Stomach smooth muscle (tissue), 2 donors: ENCODE measurements at regions not wholly inside any gene's neighbourhood (a gene's known extent, or its start where the extent isn't known, plus 50 kb on each side); places are given as distances from the start of the nearest gene placed in this dataset.

ENCODE experiments used
- H3K27ac ChIP-seq: one replicate; pipeline ENCODE4 v1.7.0; 2013; ENCODE audit warnings: mild to moderate bottlenecking, low read length, inconsistent platforms
- H3K27me3 ChIP-seq, 2 donors: one replicate each; pipeline ENCODE4 v1.7.0; 2013; ENCODE audit warnings: low read length in 2 of 2; ENCODE audit not compliant: insufficient read depth in 2 of 2, control insufficient read depth in 1 of 2
- H3K36me3 ChIP-seq, 2 donors: one replicate each; pipeline ENCODE4 v1.7.0; 2013; ENCODE audit warnings: low read length in 2 of 2; ENCODE audit not compliant: control insufficient read depth in 2 of 2, insufficient read depth in 2 of 2
- H3K4me1 ChIP-seq: one replicate; pipeline ENCODE4 v1.7.0; 2013; ENCODE audit warnings: low read length; ENCODE audit not compliant: control insufficient read depth, insufficient read depth
- H3K4me3 ChIP-seq, 2 donors: one replicate each; pipeline ENCODE4 v1.7.0; 2013; ENCODE audit warnings: low read length in 2 of 2
- H3K9ac ChIP-seq, 2 donors: one replicate each; pipeline ENCODE4 v1.7.0; 2013; ENCODE audit warnings: low read length in 2 of 2, mild to moderate bottlenecking in 1 of 2
- H3K9me3 ChIP-seq, 2 donors: one replicate each; pipeline ENCODE4 v1.7.0; 2013; ENCODE audit warnings: low read length in 2 of 2; ENCODE audit not compliant: control insufficient read depth in 2 of 2
- donor health status: healthy.
- donor health status: Pancreatic carcinoma.

DNA sequence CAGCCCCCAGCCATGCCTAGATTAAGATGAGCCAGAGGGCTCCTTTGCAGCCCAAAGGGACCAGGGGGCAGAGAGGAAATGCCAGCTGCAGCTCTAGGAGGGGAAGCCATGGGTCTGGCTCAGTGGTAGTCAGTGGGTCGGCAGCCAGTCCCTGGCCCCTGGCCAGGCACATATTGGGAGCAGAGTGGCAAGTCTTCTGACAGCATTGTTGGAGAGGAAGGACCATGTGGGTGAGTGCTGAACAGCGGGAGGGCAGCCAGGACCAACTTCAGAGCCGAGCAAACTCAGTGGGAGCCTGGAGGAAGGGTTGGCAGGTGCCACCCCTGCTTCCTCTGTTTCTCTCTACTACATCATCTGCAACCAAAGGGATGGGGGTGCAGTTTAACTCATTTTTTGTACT lies 140.5 kb upstream of the PELI1 start:
- no peak overlapping the region for H3K27ac ChIP-seq
- H3K27me3 ChIP-seq, result no peaks in the 10 kb centered on the region

DNA sequence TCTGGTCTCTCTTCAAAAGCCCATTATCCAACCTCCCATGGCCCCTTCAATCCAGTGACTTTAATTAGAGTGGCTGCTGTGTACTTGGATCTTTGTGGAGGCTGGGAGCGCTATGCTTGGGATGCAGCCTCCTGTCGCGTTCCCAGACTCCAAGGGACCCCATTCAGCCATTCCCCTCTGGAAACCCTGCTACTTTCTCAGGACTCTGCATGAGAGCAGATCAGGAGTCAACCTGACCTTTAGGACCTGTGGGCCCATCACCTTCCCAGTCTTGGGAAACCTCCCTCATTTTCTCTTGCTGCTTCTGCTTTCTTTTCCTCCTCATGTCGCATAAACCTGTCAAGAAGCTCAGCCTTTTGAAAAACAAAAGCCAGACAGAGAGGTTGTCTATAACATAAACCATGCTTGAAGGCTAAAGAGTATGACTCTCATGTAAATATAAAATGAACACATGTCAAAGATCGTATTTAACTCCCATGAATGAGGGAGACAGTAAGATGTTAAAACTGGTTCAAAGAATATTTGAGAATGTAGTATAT lies 143.1 kb upstream of the PELI1 start:
- no peaks in the 10 kb centered on the region for H3K9me3 ChIP-seq
- peaks cover 34% of the 10 kb centered on the region for H3K4me1 ChIP-seq
- no peak overlapping the region for H3K9ac ChIP-seq
- no peak overlapping the region for H3K27ac ChIP-seq
- H3K36me3 ChIP-seq, result no peaks in the 10 kb centered on the region
- no peak overlapping the region for H3K4me3 ChIP-seq
- H3K27me3 ChIP-seq, result no peaks in the 10 kb centered on the region

More for the DNA sequence above, 140.5 kb upstream of the PELI1 start:
- Histone ChIP-seq H3K4me3 (no peak overlapping the region), H3K36me3 (no peaks in the 10 kb centered on the region), H3K9me3 (no peaks in the 10 kb centered on the region), H3K9ac (no peak overlapping the region), H3K4me1 (peaks cover 29% of the 10 kb centered on the region)

DNA sequence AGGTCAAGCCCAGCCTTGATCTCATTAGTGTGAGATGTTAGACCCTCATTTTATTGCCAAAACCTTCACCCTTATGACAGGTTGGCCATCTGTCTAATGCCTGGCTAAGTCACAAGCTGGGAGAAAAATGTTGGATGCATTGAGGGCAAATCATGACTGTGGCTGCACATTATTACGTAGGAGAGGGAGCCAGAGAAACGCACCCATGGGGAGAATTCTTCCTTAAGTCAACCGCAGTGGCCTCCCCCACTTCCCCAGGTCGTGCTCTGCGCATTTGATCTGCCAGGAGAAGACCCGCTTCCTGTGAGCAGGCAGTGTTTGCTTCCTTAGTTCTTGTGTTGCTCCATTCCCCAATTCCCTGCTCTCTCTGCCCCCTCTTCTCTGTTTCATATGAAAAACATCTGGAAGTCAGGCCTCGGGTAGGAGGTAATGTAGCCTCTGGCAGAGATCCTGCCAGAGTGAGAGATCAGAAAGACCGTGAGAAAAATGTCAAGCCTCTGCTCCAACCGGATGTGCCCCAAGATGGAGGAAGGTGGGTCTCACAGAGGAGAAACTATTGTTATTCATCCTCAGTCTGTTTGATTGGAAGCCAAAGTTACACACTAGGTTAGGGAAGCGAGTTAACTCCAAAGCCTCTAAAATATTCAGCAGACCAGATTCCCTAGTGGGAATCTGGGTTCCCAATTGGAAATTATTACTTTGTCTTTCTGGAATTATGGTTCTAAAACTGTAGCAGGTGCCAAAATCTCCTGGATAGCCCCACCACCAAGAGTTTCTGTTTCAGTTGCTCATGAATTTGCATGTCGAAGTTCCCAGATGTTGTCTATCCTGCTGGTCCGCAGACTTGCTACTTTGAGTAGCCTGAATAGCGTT lies 144.3 kb upstream of the PELI1 start:
- Histone ChIP-seq H3K27me3 (no peaks in the 10 kb centered on the region), H3K9ac (no peak overlapping the region), H3K27ac (no peak overlapping the region), H3K9me3 (no peaks in the 10 kb centered on the region), H3K4me1 (peaks cover 30% of the 10 kb centered on the region), H3K4me3 (peak overlapping the region in 1 of 2 donors; percentile 15), H3K36me3 (no peaks in the 10 kb centered on the region)

DNA sequence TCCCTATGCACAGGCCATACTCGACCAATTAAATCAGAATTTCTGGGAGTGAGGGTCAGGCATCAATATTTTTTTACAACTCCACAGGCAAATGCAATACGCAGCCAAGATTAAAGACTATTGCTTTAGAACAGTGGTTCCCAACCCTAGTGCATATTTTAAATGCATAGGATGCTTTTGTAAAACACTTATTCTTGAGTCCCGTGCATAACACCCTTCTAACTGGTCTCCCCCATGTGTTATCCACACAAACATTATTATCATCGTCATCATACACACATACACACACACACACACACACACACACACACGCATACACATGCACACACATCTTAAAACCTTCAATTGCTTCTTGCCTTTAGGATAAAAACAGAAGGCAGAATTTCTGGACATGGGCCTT lies 145.0 kb upstream of the PELI1 start:
- H3K36me3 ChIP-seq, result no peaks in the 10 kb centered on the region
- H3K4me1 ChIP-seq, result peaks cover 25% of the 10 kb centered on the region
- no peaks in the 10 kb centered on the region for H3K27me3 ChIP-seq
- no peak overlapping the region for H3K4me3 ChIP-seq
- no peaks in the 10 kb centered on the region for H3K9me3 ChIP-seq
- no peak overlapping the region for H3K9ac ChIP-seq
- no peak overlapping the region for H3K27ac ChIP-seq

DNA sequence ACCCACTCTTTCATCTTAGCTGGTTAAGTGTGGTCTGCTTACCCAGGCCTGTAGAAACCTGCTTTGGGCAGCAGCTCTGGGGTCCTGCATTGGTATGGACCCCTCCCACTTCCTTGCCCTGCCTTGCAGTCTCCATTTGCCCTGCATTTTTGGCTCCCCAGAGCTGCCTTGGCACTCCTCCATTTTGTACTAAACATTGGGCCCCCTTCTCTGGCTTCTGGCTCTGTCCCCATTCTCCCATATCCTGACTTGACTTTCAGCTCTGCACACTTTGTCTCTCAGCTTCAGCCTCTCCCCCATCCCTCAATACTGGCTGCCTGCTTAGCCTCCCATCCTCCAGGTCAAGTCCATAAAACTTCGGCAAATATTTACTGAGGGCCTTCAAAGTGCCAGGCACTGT lies 145.5 kb upstream of the PELI1 start:
- no peak overlapping the region for H3K9ac ChIP-seq
- H3K27ac ChIP-seq, result no peak overlapping the region
- no peaks in the 10 kb centered on the region for H3K36me3 ChIP-seq
- H3K9me3 ChIP-seq, result no peaks in the 10 kb centered on the region
- H3K4me1 ChIP-seq, result peaks cover 20% of the 10 kb centered on the region
- H3K4me3 ChIP-seq, result no peak overlapping the region
- H3K27me3 ChIP-seq, result no peaks in the 10 kb centered on the region

DNA sequence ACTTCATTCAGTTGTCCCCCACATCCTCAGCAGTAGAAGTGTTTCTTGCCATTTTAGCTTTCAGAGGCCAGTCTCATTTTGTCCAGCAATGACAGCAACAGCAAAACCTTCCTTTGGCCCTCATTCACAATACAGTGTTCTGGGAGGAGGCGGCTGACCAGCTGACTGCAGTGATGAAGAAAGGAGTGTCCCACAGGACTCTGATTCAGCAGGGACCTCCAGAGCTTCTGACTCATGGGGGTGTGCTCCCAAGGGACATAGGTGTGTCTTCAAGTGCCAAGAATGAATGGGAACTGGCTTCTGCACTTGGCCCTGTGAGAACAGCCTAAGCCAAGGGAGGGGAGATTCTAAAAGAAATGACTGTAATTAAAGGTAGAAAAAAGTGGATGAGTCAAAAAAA lies 147.0 kb upstream of the PELI1 start:
- Histone ChIP-seq H3K27me3 (no peaks in the 10 kb centered on the region), H3K9ac (no peak overlapping the region), H3K27ac (no peak overlapping the region), H3K4me1 (peaks cover 16% of the 10 kb centered on the region), H3K9me3 (no peaks in the 10 kb centered on the region), H3K4me3 (no peak overlapping the region), H3K36me3 (no peaks in the 10 kb centered on the region)

DNA sequence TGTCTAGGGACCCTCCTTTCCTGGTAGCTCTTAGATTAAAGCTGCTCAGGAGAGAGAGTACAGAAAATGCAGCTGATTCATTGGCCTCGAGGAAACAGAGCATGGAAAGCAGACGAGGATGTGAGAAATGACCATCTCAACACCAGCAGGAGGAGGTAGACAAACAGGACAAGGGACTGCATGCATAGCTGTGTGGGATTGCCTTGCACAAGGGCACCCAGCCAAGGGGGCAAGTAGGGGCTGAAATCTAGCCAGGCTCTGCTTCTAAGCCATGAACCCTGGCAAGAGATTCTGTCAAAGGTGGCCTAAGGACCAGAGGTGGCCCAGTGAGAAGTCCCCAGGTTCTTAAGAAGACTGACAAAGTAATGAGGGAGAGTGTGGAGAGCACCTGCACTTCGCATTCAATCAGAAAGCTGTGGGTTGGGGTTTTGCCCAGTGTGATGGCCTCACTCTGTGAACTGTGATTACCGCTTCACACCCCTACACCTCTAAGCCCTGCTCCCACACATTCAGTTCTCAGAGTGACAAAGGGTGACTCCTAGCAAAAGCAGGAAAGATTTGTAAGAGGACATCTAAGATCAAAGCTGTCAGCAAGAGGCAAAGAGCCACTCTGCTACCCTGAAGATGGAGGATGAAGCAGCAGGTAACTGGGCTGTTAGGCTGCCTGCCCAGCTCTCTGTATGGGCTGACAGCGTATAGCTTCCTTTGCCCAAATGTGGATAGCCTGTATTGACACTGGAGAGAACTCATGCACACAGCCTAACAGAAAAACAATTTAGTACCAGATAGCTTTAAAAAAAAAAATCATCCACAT lies 151.3 kb upstream of the PELI1 start:
- Histone ChIP-seq H3K9ac (no peak overlapping the region), H3K9me3 (no peaks in the 10 kb centered on the region), H3K4me3 (no peak overlapping the region), H3K27me3 (no peaks in the 10 kb centered on the region), H3K4me1 (no peaks in the 10 kb centered on the region), H3K27ac (no peak overlapping the region), H3K36me3 (no peaks in the 10 kb centered on the region)

DNA sequence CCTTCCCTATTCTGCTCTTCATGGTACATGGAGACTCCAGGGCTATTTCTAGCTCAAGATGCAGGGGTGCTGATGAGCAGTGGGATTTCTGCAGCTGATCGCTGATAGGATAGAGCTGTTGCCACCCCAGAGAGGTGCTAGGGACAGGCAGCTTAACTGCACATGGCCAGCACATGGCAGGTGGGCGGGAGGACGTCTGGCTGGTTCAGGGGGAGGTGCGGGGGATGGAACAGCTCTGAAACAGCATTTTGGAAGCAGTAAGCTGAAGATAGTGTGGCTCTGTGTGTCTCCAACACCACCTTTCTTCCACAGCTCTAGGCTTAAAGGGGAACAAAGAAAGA lies 151.9 kb upstream of the PELI1 start:
- Histone ChIP-seq H3K9me3 (no peaks in the 10 kb centered on the region), H3K4me3 (no peak overlapping the region), H3K9ac (no peak overlapping the region), H3K27ac (no peak overlapping the region), H3K4me1 (no peaks in the 10 kb centered on the region), H3K36me3 (no peaks in the 10 kb centered on the region), H3K27me3 (no peaks in the 10 kb centered on the region)

DNA sequence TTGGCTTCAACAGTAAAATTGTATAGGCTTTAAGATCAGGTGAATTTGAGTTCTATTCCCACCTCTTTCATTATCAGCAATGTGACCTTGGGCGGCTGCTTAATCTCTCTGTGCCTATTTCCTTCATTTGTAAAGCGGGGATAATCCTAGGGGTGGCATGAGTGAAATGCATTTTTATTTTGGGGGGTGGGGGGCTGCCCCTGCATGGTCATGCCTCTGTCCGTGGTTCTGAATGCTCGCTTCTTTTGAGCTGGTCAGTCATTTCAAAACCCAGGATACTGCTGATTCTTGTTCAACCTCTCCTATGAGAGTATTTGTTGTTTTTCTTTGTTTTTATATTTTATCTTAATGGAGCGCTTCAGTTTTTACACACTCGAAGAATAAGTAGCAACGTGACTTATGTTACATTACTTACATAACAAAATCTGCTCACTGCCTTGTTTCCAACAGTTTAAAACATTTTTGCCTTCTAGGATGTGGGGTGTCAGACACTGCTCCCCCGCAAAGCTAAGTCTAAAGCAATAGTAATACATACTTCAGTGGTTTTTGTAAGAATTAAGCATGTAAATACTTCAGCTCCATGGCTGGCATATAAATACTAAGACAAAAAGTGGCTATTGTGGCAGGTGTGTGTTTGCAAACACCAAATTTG lies 152.6 kb upstream of the PELI1 start:
- Histone ChIP-seq H3K27me3 (no peaks in the 10 kb centered on the region), H3K4me1 (no peaks in the 10 kb centered on the region), H3K36me3 (no peaks in the 10 kb centered on the region), H3K4me3 (no peak overlapping the region), H3K9ac (no peak overlapping the region), H3K9me3 (no peaks in the 10 kb centered on the region), H3K27ac (no peak overlapping the region)

DNA sequence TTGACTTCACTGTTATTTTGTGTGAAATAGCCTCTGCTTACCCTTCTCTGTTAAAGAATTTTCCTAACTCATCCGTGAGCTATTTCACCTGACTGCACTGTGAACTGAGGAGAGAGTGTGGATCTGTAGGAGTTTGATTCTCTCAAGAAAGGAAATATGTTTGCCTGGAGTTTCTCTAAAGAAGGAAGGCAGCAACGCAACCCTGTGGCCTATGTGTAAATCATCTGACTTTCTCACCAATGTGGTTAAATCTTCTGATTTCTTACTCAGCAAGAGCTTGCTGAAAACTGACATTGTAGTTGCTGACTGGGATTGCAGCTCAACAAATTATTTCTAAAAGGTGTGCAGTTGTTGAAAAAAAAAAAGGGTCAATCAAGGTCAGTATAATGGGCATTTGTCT lies 153.9 kb upstream of the PELI1 start:
- Histone ChIP-seq H3K9ac (no peak overlapping the region), H3K4me3 (no peak overlapping the region), H3K9me3 (no peaks in the 10 kb centered on the region), H3K27ac (no peak overlapping the region), H3K4me1 (no peaks in the 10 kb centered on the region), H3K27me3 (no peaks in the 10 kb centered on the region), H3K36me3 (no peaks in the 10 kb centered on the region)
